ENCODE measurements at regions not wholly inside any gene's neighbourhood (a gene's known extent, or its start where the extent isn't known, plus 50 kb on each side); places are given as distances from the start of the nearest gene placed in this dataset.
"Not testable (repeated sequence)": the region's sequence is repeated elsewhere in the genome, so short reads cannot be mapped to it uniquely, and the experiment has no call there.

DNA sequence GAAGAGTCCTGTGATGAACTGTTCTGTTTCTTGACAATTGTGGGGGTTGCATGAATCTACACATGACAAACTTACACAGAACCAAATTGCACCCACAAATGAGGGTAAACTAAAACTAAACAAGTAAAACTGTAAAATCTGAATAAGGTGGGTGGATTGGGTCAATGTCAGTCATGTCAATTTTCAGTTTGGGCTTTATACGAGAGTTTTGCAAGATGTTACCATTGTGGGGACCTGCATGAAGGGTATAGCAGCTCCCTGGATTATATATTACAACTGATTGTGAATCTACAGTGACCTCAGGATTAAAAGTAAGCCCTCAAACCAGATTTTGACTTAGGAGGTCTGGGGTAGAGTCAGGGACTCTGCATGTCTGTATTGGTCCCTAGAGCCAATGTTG, 101.5 kb upstream of the LHX5 start:
- no peak for DNase-seq (ENCODE audit: low spot score)

DNA sequence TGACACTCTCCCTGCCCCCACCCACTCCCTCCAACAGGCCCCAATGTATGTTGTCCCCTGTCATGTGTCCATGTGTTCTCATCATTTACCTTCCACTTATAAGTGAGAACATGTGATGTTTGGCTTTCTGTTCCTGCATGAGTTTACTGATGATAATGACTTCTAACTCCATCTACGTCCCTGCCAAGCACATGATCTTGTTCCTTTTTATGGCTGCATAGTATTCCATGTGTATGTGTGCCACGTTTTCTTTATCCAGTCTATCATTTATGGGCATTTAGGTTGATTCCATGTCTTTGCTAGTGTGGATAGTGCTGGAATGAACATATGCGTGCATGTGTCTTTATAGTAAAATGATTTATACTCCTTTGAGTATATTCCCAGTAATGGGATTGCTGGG, 100.0 kb upstream of the LHX5 start:
- DNase-seq (ENCODE audit: low spot score) = no peak

- DNase-seq (ENCODE audit: low spot score) = no peak
These were observed 98.1 kb upstream of the LHX5 start for GRCh38 chr12:113569806-113570205.

GRCh38 chr12:113568021-113568420, 96.3 kb upstream of the LHX5 start:
- DNase-seq (ENCODE audit: low spot score) = no peak

DNA sequence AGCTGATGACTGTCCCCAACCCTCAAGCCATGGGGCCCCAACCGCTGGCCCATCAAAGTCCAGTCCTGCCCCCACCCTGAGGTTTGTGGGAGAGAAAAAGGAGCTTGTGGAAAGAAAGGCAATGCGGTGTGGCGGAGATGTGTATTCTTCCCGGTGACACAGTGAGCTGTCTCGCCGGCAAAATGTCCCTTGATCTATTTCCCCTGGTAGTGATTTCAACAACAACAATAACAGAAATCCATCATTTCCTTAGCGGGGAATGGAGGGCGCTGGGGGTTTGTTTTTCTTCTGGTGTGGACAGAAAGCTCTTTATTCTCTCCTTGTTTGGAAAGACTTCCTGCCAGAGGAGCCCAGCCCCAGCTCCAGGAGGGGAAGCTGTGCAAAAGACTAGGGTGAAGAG, 93.7 kb upstream of the LHX5 start:
- no peak for DNase-seq (ENCODE audit: low spot score)

DNA sequence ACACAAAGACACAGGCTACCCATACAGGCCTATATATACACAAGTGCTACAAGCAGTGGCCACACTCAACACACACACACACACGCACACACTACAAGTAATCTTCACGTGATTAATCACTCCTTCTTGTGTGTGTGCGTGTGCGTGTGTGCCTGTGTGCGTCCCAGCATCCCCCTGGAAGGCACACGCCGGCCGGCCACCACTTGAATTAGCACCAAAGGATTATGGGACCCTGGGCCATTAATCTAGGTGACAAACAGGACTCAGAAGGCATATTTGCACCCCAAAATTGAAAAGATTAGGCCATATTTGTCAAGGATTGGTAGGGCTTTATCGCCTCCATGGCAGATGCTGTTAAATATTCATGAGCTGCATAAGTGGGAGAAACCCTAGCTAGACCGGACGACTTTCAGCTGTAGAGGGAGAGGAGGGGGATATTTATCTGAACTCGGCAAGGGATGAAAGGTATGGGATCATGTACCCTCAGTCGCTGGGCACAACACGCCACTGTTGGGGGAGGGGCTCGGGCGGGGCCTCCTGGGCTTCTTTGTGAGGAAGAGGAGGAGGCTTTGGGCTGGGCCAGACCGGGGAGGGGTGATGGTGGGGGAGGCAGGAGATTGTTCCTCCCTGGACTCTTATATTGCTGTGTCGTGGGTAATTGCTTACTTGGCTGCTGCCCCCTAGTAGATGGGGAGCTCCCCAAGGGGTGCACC, 89.6 kb upstream of the LHX5 start:
- no peak for DNase-seq (ENCODE audit: low spot score)

- no peak for DNase-seq (ENCODE audit: low spot score)
These were observed 87.8 kb upstream of the LHX5 start for GRCh38 chr12:113559466-113559865.

GRCh38 chr12:113555226-113555625, 83.6 kb upstream of the LHX5 start:
- DNase-seq (ENCODE audit: low spot score) = no peak

- DNase-seq (ENCODE audit: low spot score) = no peak
These were observed 81.1 kb upstream of the LHX5 start for GRCh38 chr12:113552760-113553159.

GRCh38 chr12:113551563-113551962, 79.9 kb upstream of the LHX5 start:
- no peak for DNase-seq (ENCODE audit: low spot score)

- DNase-seq (ENCODE audit: low spot score) = no peak
These were observed 76.8 kb upstream of the LHX5 start for GRCh38 chr12:113548467-113548866.

GRCh38 chr12:113546916-113547863, 75.5 kb upstream of the LHX5 start:
- no peak for DNase-seq (ENCODE audit: low spot score)

DNA sequence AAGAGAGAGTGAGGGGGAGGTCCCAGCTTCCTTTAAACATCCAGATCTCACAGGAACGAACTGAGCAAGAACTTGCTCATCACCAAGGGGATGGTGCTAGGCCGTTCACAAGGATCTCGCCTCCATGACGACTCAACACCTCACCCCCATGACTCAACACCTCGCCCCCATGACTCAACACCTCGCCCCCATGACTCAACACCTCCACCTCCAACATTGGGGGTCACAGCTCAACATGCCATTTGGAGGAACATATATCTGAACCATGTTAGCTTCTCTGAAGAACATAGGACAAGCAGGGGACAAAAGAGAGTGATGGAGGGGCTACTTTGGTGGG, 66.0 kb upstream of the LHX5 start:
- DNase-seq (ENCODE audit: low spot score) = peak; percentile 48

- DNase-seq (ENCODE audit: low spot score) = no peak
These were observed 65.5 kb upstream of the LHX5 start for GRCh38 chr12:113537046-113537750.

DNA sequence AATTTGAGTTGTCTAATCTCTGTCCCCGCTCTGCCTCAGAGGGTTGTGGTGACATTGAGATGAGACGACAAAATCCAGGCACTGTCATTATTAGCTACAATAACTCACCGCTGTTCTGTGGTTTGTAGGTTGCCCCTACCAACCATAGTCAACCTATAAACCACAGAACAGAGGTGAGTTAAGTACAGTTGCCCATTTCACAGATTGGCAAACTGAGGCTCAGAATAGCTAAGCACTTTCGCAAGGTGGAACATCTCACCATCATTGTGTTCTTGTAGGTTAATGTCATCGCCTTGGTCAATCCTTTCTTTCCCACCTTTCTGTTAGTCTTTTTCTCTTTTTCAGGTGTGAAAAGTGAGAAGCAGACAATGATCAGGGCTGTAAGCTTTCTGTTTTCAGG, 63.4 kb upstream of the LHX5 start:
- no peak for DNase-seq (ENCODE audit: low spot score)

DNA sequence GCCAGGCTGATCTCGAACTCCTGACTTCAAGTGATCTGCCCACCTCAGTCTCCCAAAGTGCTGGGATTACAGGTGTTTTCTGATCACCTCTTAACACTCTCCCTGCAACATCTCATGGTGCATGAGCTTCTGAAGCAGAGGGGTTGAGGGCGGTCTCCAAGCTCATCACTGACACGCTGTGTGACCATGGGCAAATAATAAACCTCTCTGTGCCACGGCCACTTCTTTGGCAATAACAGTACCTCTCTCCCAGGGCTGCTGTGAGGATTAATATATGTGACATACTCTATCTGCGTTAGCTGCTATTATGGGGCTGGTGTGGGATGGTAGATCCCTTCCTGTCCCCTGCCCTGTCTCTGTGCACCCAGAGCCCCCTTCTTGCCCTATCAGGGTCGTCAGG, 62.9 kb upstream of the LHX5 start:
- no peak for DNase-seq (ENCODE audit: low spot score)

DNA sequence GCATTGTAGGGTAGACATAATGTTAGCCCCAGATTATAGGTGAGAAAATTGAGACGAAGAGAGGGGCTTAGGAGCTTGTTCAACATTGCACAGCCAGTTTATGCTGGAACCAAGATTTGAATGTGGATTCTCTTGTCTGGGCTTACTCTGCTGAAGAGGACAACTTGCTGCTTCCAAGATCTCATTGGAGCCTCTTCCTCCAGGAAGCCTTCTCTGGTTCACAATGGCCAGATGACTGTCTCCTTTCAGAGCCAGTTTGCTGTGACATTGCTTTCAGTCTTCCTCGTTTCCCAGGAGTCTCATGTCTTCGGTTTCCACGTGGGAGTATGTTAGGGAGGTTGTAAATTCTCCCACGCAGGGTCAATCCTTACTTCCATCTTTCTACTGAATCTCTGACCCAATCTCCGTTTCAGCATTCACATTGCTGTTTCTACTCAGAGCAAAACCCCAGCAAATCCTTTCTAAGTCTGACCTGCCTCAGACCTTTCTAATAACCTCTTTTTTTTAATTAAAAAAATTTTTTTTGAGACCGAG, 62.2 kb upstream of the LHX5 start:
- DNase-seq (ENCODE audit: low spot score) = no peak

DNA sequence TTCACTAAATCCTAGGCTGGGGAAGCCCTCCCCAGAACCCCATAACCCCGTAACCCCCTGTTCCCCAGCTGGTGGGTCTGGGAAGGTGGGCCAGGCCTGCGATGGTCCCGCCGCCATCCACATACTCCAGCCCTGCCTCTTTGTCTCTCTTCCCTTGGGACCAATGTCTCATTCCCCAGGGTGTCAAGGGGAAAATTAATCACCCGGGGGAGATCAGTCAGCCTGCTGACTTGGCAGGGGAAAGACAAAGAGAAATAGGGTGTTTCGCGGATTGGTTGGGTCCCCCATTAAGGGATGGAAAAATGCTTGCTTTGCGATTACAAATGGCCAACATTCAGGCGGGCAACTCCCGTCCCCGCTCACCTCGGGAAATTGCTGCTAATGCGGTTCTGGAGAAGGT, 60.6 kb upstream of the LHX5 start:
- no peak for DNase-seq (ENCODE audit: low spot score)

- not testable (repeated sequence) for DNase-seq (ENCODE audit: low spot score)
These were observed 59.4 kb upstream of the LHX5 start for GRCh38 chr12:113531073-113531472.

GRCh38 chr12:113528606-113529293, 57.1 kb upstream of the LHX5 start:
- no peak for DNase-seq (ENCODE audit: low spot score)

GRCh38 chr12:113525066-113525465, 53.4 kb upstream of the LHX5 start:
- DNase-seq (ENCODE audit: low spot score) = no peak

GRCh38 chr12:113524495-113524894, 52.8 kb upstream of the LHX5 start:
- no peak for DNase-seq (ENCODE audit: low spot score)
